ENCODE measurements at regions not wholly inside any gene's neighbourhood (a gene's known extent, or its start where the extent isn't known, plus 50 kb on each side); places are given as distances from the start of the nearest gene placed in this dataset.

GRCh38 chr7:42380401-42380800 is 143.4 kb upstream of the GLI3 start:
- DNase-seq (no peak), ATAC-seq (no peak)
- Histone ChIP-seq H3K4me1 (ENCODE audit: low read depth) (no peaks in the 10 kb centered on the region), H3K4me3 (no peak overlapping the region), H3K9me3 (no peaks in the 10 kb centered on the region), H3K36me3 (ENCODE audit: low read depth) (no peaks in the 10 kb centered on the region)
- intact Hi-C loops (cut with DNase I, micrococcal nuclease) = no loop called here
- no peak for TF ChIP-seq CTCF (IDR thresholded peaks at IDR 0.05)

- no peak for TF ChIP-seq CTCF (IDR thresholded peaks at IDR 0.05)
- ATAC-seq = no peak
- no peaks in the 10 kb centered on the region for H3K36me3 ChIP-seq (ENCODE audit: low read depth)
- no peak for DNase-seq
- H3K4me3 ChIP-seq = no peak overlapping the region
- no peaks in the 10 kb centered on the region for H3K9me3 ChIP-seq
- H3K4me1 ChIP-seq (ENCODE audit: low read depth) = no peaks in the 10 kb centered on the region
- intact Hi-C loops (cut with DNase I, micrococcal nuclease) = no loop called here
Measured at GRCh38 chr7:42378149-42378548, 141.1 kb upstream of the GLI3 start.

- no peak for TF ChIP-seq CTCF (IDR thresholded peaks at IDR 0.05)
- ATAC-seq (no peak), DNase-seq (no peak)
- H3K9me3 ChIP-seq = no peaks in the 10 kb centered on the region
- H3K4me1 ChIP-seq (ENCODE audit: low read depth) = no peaks in the 10 kb centered on the region
- intact Hi-C loops (cut with DNase I, micrococcal nuclease) = no loop called here
- no peak overlapping the region for H3K4me3 ChIP-seq
- no peaks in the 10 kb centered on the region for H3K36me3 ChIP-seq (ENCODE audit: low read depth)
Measured at GRCh38 chr7:42373285-42373684, 136.3 kb upstream of the GLI3 start.

- no peak for ATAC-seq
- intact Hi-C loops (cut with DNase I, micrococcal nuclease) = no loop called here
- no peak for DNase-seq
- H3K36me3 ChIP-seq (ENCODE audit: low read depth) = no peaks in the 10 kb centered on the region
- no peak for TF ChIP-seq CTCF (IDR thresholded peaks at IDR 0.05)
- H3K4me1 ChIP-seq (ENCODE audit: low read depth) = no peaks in the 10 kb centered on the region
- no peaks in the 10 kb centered on the region for H3K9me3 ChIP-seq
- H3K4me3 ChIP-seq = no peak overlapping the region
Measured at GRCh38 chr7:42372479-42372878, 135.5 kb upstream of the GLI3 start.

GRCh38 chr7:42359946-42360345 is 122.9 kb upstream of the GLI3 start:
- Histone ChIP-seq H3K9me3 (peaks cover under 1% of the 10 kb centered on the region), H3K4me1 (ENCODE audit: low read depth) (no peaks in the 10 kb centered on the region), H3K4me3 (no peak overlapping the region), H3K36me3 (ENCODE audit: low read depth) (no peaks in the 10 kb centered on the region)
- DNase-seq (no peak), ATAC-seq (no peak)
- intact Hi-C loops (cut with DNase I, micrococcal nuclease) = no loop called here
- no peak for TF ChIP-seq CTCF (IDR thresholded peaks at IDR 0.05)

GRCh38 chr7:42351316-42351935 is 114.4 kb upstream of the GLI3 start:
- ATAC-seq = no peak
- DNase-seq = no peak
- no peaks in the 10 kb centered on the region for H3K4me1 ChIP-seq (ENCODE audit: low read depth)
- no peaks in the 10 kb centered on the region for H3K36me3 ChIP-seq (ENCODE audit: low read depth)
- no peak overlapping the region for H3K4me3 ChIP-seq
- no peak for TF ChIP-seq CTCF (IDR thresholded peaks at IDR 0.05)
- intact Hi-C loops (cut with DNase I, micrococcal nuclease) = no loop called here
- H3K9me3 ChIP-seq = no peaks in the 10 kb centered on the region

Data from mucosa of descending colon (tissue), 3 donors.